ENCODE measurements at regions not wholly inside any gene's neighbourhood (a gene's known extent, or its start where the extent isn't known, plus 50 kb on each side); places are given as distances from the start of the nearest gene placed in this dataset.

- DNase-seq (ENCODE audit: low read depth in 2 of 3, low spot score in 1 of 3), result no peak
These were observed 314.4 kb downstream of the GRB14 start for GRCh38 chr2:164306872-164307271.

- DNase-seq (ENCODE audit: low read depth in 2 of 3, low spot score in 1 of 3), result no peak
These were observed 318.5 kb downstream of the GRB14 start for GRCh38 chr2:164302786-164303185.

- no peak for DNase-seq (ENCODE audit: low read depth in 2 of 3, low spot score in 1 of 3)
These were observed 333.0 kb downstream of the GRB14 start for GRCh38 chr2:164288235-164288634.

DNA sequence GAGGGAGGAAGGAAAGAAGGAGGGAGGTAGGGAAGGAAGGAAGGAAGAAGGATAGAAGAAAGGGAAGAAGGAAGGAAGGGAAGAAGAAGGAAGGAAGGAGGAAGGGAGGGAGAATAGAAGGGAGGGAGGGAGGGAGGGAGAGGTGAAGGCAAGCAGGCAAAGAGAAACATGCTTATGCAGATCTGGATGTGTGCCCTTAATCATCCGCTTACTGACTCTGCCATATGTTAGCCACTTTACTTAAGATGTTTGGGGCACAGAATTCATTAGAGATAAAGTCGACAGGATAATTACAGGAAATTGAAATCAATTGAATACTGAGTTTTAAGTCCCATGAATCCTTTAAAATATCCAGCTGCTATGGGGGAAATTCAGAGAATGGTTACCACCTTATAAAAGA, 334.2 kb downstream of the GRB14 start:
- no peak for DNase-seq (ENCODE audit: low read depth in 2 of 3, low spot score in 1 of 3)

- no peak for DNase-seq (ENCODE audit: low read depth in 2 of 3, low spot score in 1 of 3)
These were observed 335.7 kb downstream of the GRB14 start for GRCh38 chr2:164285576-164285975.

- DNase-seq (ENCODE audit: low read depth in 2 of 3, low spot score in 1 of 3), result no peak
These were observed 339.4 kb downstream of the GRB14 start for GRCh38 chr2:164281896-164282295.

DNA sequence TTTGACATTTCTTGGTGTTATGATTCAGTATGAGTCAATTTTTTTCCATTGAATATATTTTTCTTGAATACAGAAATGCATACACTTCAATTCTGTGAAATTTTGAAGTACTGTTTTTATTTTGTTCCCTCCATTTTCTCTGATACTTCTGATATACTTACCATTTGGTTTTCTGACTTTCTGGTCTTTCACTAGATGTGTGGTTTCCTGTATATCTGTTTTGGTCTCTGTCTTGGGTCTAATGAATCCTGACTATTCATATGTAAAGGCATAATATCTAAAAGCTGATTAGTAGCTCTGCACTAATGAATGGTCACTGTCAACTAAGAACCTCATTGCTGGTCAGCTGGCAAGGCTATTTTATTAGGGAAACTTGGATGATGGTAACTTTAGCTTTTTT, 345.6 kb downstream of the GRB14 start:
- no peak for DNase-seq (ENCODE audit: low read depth in 2 of 3, low spot score in 1 of 3)

DNA sequence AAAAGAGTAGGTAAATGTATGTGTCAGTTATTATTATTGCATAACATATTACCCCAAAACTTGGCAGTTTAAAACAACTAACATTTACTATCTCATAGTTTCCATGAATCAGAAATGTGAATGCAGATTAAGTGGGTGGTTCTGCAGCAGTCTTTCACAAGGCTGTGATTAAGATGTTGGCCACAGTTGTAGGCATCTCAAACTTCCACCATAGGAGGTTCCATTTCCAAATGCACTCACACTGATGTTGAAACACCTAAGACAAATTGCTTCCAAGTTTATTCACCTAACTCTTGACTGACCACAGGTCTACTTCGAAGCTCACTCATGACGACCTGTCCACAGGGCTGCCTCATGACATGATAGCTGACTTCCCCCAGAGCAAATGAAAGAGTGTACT, 360.8 kb downstream of the GRB14 start:
- no peak for DNase-seq (ENCODE audit: low read depth in 2 of 3, low spot score in 1 of 3)

- DNase-seq (ENCODE audit: low read depth in 2 of 3, low spot score in 1 of 3), result no peak
These were observed 363.5 kb downstream of the GRB14 start for GRCh38 chr2:164257742-164258141.

DNA sequence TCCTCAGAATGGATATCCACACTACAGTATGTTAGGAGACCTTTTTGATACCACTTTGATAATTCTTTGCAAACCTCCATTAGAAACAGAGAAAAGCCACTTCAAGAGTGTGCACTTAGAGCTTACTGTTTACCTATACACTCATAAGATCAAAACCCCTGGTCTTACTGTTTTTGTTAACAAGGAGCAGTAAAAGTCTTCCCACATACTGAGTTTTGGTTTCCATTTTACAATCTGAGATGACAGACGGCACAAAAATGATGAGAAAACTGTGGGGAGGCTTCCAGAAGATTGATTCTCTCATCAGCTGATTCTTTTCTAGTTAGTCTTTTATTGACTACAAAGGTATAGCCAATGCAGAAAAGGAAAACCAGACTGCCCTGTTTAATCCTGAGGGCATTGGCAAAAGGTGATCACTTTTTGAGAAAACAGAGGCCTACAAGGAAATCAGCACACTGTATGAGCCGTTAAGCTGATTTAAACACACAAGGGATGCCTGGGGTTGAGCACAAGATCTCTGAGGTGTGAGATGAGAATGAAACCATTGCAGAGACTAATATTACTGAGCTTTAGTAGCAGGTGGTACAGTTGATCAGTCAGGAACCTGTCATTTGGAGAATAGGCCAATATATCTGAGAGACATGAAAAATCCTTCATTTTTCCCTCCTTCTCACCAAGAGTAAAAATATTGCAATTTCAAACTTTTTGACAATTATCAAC, 368.6 kb downstream of the GRB14 start:
- no peak for DNase-seq (ENCODE audit: low read depth in 2 of 3, low spot score in 1 of 3)

DNA sequence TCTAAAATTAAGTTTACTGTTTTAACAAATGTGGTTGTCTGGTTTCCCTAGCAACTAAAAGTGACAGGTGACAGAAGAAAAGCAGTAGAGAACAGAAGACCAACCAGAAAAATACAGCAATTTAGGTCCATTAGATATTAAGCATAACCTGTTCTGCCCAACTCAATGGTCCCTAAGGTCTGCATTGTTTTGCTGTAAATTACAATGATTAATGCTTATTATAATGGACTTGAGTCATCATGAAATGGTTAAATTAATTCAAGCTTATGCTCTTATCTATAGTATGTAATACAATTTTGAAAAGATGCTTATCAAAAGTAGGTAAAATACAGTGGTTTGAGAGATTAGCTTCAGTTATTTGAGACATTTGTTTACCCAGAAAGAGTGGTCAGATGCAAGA, 378.0 kb downstream of the GRB14 start:
- no peak for DNase-seq (ENCODE audit: low read depth in 2 of 3, low spot score in 1 of 3)

DNA sequence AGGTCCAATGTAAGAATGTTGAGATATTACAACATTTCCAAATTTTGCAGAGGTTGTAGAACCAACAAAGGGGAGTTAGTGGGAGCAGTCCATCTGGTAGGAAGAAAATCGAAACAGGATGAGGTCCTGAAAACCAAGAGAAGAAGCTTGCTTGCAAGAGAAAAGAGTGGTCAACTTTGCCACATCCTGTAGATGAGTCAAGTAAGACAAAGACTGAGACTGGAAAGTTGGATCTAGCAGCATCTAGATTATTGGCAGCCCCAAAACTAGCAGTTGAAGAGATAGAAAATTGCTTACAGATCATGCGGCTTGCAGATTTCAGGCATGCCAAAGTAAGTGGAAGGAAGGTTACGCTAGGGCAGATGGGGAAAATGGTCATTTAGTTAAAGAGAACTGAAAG, 378.9 kb downstream of the GRB14 start:
- DNase-seq (ENCODE audit: low read depth in 2 of 3, low spot score in 1 of 3), result no peak

DNA sequence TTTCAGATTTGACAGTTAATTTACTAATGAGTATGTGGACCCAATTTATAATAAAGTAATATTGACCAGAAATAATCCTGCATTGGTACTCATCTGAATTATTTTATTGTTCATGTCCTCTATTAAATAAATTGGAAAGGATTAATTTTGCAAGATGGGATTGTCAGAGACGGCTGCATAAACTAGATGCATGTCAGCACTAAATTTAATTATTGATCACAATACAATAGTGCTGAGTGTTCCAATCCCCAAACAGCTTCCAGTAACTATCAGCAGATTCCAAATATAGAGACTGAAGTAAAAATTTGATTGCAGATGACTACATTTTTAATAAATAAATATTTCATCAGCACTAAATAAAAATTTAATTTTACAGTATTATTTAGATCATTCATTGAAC, 387.2 kb downstream of the GRB14 start:
- no peak for DNase-seq (ENCODE audit: low read depth in 2 of 3, low spot score in 1 of 3)

DNA sequence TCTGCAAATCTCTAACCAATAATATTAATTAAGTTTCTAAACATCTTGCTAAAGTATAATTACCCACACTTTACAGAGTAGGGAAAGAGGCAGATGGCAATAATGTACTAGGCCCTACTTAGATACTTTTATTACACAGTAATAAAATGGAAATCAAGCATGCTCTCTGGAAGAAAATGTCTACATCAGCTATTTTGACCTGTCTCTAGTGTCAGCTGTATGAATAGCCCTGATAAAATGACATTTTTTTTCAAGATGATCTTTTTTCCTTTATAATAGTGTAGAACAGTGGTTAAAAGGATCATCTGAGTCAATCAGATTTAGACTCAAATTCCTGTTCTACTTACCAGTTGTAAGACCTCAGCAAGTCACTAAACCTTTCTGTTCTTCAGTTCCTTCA, 397.3 kb downstream of the GRB14 start:
- DNase-seq (ENCODE audit: low read depth in 2 of 3, low spot score in 1 of 3), result no peak

- no peak for DNase-seq (ENCODE audit: low read depth in 2 of 3, low spot score in 1 of 3)
These were observed 399.8 kb downstream of the GRB14 start for GRCh38 chr2:164221473-164221872.

DNA sequence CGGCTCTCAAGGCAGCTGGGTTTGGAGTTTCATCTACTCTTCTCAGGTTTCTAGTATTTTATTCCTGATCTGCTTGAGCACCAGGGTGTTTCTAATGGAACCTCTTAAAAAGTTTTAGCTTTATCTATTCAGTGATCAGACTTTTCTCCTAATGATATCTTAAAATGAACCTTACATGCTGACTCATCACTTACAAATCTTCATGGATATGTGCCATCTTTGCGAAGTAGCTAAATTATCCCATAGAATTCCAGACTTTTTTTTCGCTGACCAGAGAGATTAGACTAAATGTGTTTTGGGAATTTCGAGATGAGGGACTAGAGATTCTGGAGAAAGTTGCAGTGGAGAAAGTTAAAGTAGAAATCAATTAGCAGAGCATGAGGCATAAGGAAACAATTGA, 401.0 kb downstream of the GRB14 start:
- DNase-seq (ENCODE audit: low read depth in 2 of 3, low spot score in 1 of 3), result no peak

DNA sequence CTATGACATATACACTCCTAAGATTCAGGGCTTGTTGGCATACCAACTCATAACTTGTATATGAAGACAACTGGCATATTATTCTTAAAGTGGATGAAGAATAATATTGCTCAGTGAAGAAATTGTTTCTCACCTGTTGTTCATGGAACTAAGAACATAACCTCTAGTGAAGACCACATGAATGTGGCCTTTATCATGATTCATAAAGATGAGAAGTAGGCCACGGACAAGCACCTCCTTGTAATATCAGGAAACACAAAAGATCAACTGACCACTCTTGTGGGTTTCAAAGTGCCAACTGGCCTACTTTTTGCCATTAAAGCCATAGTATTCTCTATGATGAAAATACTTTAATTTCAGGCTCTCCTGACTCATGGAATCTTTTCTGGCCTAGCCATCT, 407.4 kb downstream of the GRB14 start:
- DNase-seq (ENCODE audit: low read depth in 2 of 3, low spot score in 1 of 3), result no peak

- no peak for DNase-seq (ENCODE audit: low read depth in 2 of 3, low spot score in 1 of 3)
These were observed 415.9 kb downstream of the GRB14 start for GRCh38 chr2:164205347-164205746.

GRCh38 chr2:164203131-164203530, 418.2 kb downstream of the GRB14 start:
- DNase-seq (ENCODE audit: low read depth in 2 of 3, low spot score in 1 of 3), result no peak

- DNase-seq (ENCODE audit: low read depth in 2 of 3, low spot score in 1 of 3), result no peak
These were observed 423.0 kb downstream of the GRB14 start for GRCh38 chr2:164198256-164198655.

DNA sequence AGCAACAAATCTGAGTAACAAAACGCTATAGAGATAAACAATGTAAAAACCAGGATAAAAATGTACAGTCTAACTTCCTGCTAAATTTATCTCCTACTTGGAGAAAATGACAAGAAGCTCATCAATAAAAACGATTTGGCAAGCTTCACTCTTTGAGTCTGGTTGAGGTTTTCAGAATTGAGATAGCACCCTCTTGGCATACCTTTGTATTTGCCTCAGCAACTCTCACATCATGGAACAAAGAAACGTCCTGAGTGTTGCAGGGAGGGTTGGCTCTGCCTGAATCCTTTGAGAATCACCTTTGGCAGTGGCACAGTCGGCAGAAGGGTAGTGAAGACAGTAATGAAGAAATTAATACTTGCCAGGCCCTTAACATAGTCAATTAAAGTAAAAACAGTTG, 430.6 kb downstream of the GRB14 start:
- no peak for DNase-seq (ENCODE audit: low read depth in 2 of 3, low spot score in 1 of 3)

- DNase-seq (ENCODE audit: low read depth in 2 of 3, low spot score in 1 of 3), result no peak
These were observed 431.4 kb downstream of the GRB14 start for GRCh38 chr2:164189851-164190250.

DNA sequence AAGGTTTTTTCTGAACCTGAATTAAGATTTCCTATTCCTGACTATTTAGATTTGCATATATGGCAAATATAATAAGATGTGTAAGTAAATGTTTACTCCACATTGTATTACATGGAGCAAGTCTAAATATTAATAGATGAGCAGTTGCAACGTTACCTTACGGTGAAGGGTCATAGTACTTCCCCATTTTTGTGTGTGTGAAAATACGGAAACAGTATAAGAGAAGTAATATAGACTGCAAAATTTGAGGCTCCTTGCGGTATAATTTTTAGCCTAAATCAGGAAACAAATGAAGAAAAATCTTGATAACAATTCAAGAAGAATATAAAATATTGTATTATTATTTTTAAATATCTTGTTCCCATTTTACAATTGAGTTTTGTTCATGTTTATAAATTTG, 434.2 kb downstream of the GRB14 start:
- no peak for DNase-seq (ENCODE audit: low read depth in 2 of 3, low spot score in 1 of 3)

- no peak for DNase-seq (ENCODE audit: low read depth in 2 of 3, low spot score in 1 of 3)
These were observed 434.7 kb downstream of the GRB14 start for GRCh38 chr2:164186591-164186990.

Data from stimulated activated CD4-positive, alpha-beta T cell treated with anti-CD3 and anti-CD28 coated beads, Interleukin-12 subunit alpha, Interleukin-12 subunit beta, amount 100 ng/mL, for 48 hours (primary cell).